H1 (cell line): ENCODE measurements at regions not wholly inside any gene's neighbourhood (a gene's known extent, or its start where the extent isn't known, plus 50 kb on each side); places are given as distances from the start of the nearest gene placed in this dataset.

Source experiments
- CTCF ChIA-PET: fragments of 300-600 bp; sonication (Branson Sonifier 250); formaldehyde crosslinking; loops from one replicate; lab custom pipeline; 2021; ENCODE audit not compliant: partially characterized antibody; lab: Charles Lee
- POLR2A ChIA-PET: fragments of 300-600 bp; sonication (Branson Sonifier 250); formaldehyde crosslinking; loops from one replicate; lab custom pipeline; 2021; ENCODE audit warnings: inconsistent platforms; ENCODE audit not compliant: partially characterized antibody; lab: Charles Lee
- DNase-seq, 2 experiments: peaks; one replicate each; pipeline versions ENCODE4 v3.0.0 to v3.0.0-alpha.2; 2010 to 2022; ENCODE audit warnings: low spot score in 2 of 2, low read depth in 1 of 2, mixed read lengths in 1 of 2
- FAIRE-seq: peaks from 2 replicates; lab custom pipeline; 2011; peaks lifted over from hg19 to GRCh38; lab: Jason Lieb, UNC
- H2AFZ ChIP-seq: 2 replicates; pipeline ENCODE4 v1.8.1; 2012; ENCODE audit warnings: low read length, inconsistent platforms
- H2AK5ac ChIP-seq: 2 replicates; pipeline ENCODE4 v1.6.1; 2013; ENCODE audit warnings: low read depth, low read length
- H2BK120ac ChIP-seq: replicated peaks from 2 replicates; pipeline ENCODE3; 2013; ENCODE audit warnings: low read depth, low read length, inconsistent platforms
- H2BK12ac ChIP-seq: 2 replicates; pipeline ENCODE4 v1.6.1; 2013; ENCODE audit warnings: low read depth, low read length
- H2BK15ac ChIP-seq: 2 replicates; pipeline ENCODE4 v1.6.1; 2013; ENCODE audit warnings: low read length
- H2BK20ac ChIP-seq: 2 replicates; pipeline ENCODE4 v1.6.1; 2013; ENCODE audit warnings: low read length
- H2BK5ac ChIP-seq: 2 replicates; pipeline ENCODE4 v1.6.1; 2013; ENCODE audit warnings: low read depth, low read length
- H3K14ac ChIP-seq: 2 replicates; pipeline ENCODE4 v1.6.1; 2013; ENCODE audit warnings: inconsistent platforms; ENCODE audit not compliant: insufficient read length
- H3K18ac ChIP-seq: 2 replicates; pipeline ENCODE4 v1.6.1; 2013; ENCODE audit warnings: low read length; ENCODE audit errors: extremely low read depth
- H3K23ac ChIP-seq: 2 replicates; pipeline ENCODE4 v1.6.1; 2013; ENCODE audit warnings: inconsistent platforms; ENCODE audit not compliant: insufficient read length
- H3K23me2 ChIP-seq: 2 replicates; pipeline ENCODE4 v1.6.1; 2013; ENCODE audit warnings: low read depth, low read length
- H3K27ac ChIP-seq: 2 replicates; pipeline ENCODE4 v1.6.1; 2011; ENCODE audit warnings: low read depth, low read length, inconsistent platforms
- H3K27me3 ChIP-seq, 4 experiments: replicated peaks in 1 of 4; 1 replicate in 1 of 4; 2 replicates in 3 of 4; pipeline versions ENCODE4 v1.6.1 to v1.8.1; 2011 to 2013; ENCODE audit warnings: low read length in 3 of 4, mild to moderate bottlenecking in 3 of 4, inconsistent platforms in 2 of 4, mixed read lengths in 2 of 4, moderate library complexity in 1 of 4; ENCODE audit not compliant: control insufficient read depth in 3 of 4, insufficient read depth in 3 of 4; ENCODE audit errors: extremely low read depth in 1 of 4
- H3K36me3 ChIP-seq, 4 experiments: 2 replicates each; pipeline versions ENCODE4 v1.6.1 to v1.8.1; 2011 to 2013; ENCODE audit warnings: mild to moderate bottlenecking in 4 of 4, low read length in 3 of 4, moderate library complexity in 2 of 4, control low read depth in 1 of 4, inconsistent platforms in 1 of 4; ENCODE audit not compliant: insufficient read depth in 4 of 4, control insufficient read depth in 2 of 4
- H3K4ac ChIP-seq: replicated peaks from 2 replicates; pipeline ENCODE3; 2013; ENCODE audit warnings: low read length, low read depth, mixed read lengths, inconsistent platforms; ENCODE audit not compliant: insufficient read length
- H3K4me1 ChIP-seq, 4 experiments: replicated peaks in 1 of 4; 1 replicate in 1 of 4; 2 replicates in 3 of 4; pipeline versions ENCODE4 v1.6.1 to v1.8.1; 2011 to 2013; ENCODE audit warnings: low read length in 3 of 4, inconsistent platforms in 2 of 4, mixed read lengths in 1 of 4; ENCODE audit not compliant: insufficient read depth in 4 of 4, control insufficient read depth in 3 of 4
- H3K4me2 ChIP-seq, 2 experiments: 2 replicates each; pipeline versions ENCODE4 v1.6.1 to v1.8.1; 2011 to 2013; ENCODE audit warnings: low read depth in 2 of 2, low read length in 2 of 2, control low read depth in 1 of 2, inconsistent platforms in 1 of 2, mild to moderate bottlenecking in 1 of 2; ENCODE audit not compliant: insufficient read depth in 1 of 2
- H3K4me3 ChIP-seq, 4 experiments: fragments of 200-600, 300-600 bp in 1 of 4; sonication (generic), shearing (Covaris generic), sonication (Bioruptor Twin) in 1 of 4; 2 replicates each; pipeline versions ENCODE4 v1.5.1 to v1.8.1; 2011 to 2016; ENCODE audit warnings: low read length in 4 of 4, low read depth in 3 of 4, control low read depth in 2 of 4, inconsistent platforms in 2 of 4, mild to moderate bottlenecking in 2 of 4, mixed read lengths in 1 of 4, moderate library complexity in 1 of 4; ENCODE audit not compliant: insufficient read depth in 2 of 4; ENCODE audit errors: extremely low read depth in 1 of 4
- H3K56ac ChIP-seq: replicated peaks from 2 replicates; pipeline ENCODE3; 2013; ENCODE audit warnings: low read depth, mild to moderate bottlenecking, mixed read lengths, low read length, inconsistent platforms; ENCODE audit not compliant: insufficient read length
- H3K79me1 ChIP-seq: 2 replicates; pipeline ENCODE4 v1.6.1; 2013; ENCODE audit warnings: low read depth, low read length, control low read depth
- H3K79me2 ChIP-seq, 2 experiments: 2 replicates each; pipeline versions ENCODE4 v1.6.1 to v1.8.1; 2012 to 2013; ENCODE audit warnings: low read length in 2 of 2, mild to moderate bottlenecking in 2 of 2, inconsistent platforms in 1 of 2; ENCODE audit not compliant: insufficient read depth in 2 of 2, control insufficient read depth in 1 of 2
- H3K9ac ChIP-seq, 4 experiments: replicated peaks in 1 of 4; 1 replicate in 1 of 4; 2 replicates in 3 of 4; pipeline versions ENCODE4 v1.6.1 to v1.8.1; 2011 to 2013; ENCODE audit warnings: low read depth in 3 of 4, low read length in 3 of 4, control low read depth in 2 of 4, mild to moderate bottlenecking in 2 of 4, moderate library complexity in 2 of 4, inconsistent platforms in 1 of 4; ENCODE audit errors: extremely low read depth in 1 of 4
- H3K9me3 ChIP-seq, 2 experiments: 2 replicates each; pipeline versions ENCODE4 v1.6.1 to v1.8.1; 2012 to 2013; ENCODE audit warnings: mild to moderate bottlenecking in 2 of 2, moderate library complexity in 2 of 2, control low read depth in 1 of 2, inconsistent platforms in 1 of 2, low read depth in 1 of 2, low read length in 1 of 2, mixed read lengths in 1 of 2; ENCODE audit not compliant: insufficient read depth in 2 of 2
- H4K20me1 ChIP-seq, 2 experiments: replicated peaks in 1 of 2; 2 replicates each; pipeline versions ENCODE3 to v1.8.1; 2011 to 2013; ENCODE audit warnings: inconsistent platforms in 2 of 2, low read length in 2 of 2, mild to moderate bottlenecking in 1 of 2; ENCODE audit not compliant: insufficient read depth in 2 of 2, control insufficient read depth in 1 of 2
- H4K5ac ChIP-seq: 2 replicates; pipeline ENCODE4 v1.6.1; 2013; ENCODE audit warnings: low read length, low read depth, mixed read lengths, inconsistent platforms; ENCODE audit not compliant: insufficient read length
- H4K8ac ChIP-seq: 2 replicates; pipeline ENCODE4 v1.8.0; 2013; ENCODE audit warnings: mild to moderate bottlenecking, moderate library complexity, low read length, inconsistent platforms; ENCODE audit not compliant: insufficient read depth; ENCODE audit errors: extremely low read depth
- H4K91ac ChIP-seq: replicated peaks from 2 replicates; pipeline ENCODE3; 2013; ENCODE audit warnings: low read length, mixed read lengths, inconsistent platforms; ENCODE audit not compliant: insufficient read length
- CEBPB ChIP-seq: IDR thresholded peaks from 2 replicates; pipeline ENCODE4 v1.6.1; 2012; ENCODE audit warnings: low read depth, low read length
- CTCF ChIP-seq, 3 experiments: IDR thresholded peaks; 1 replicate in 2 of 3; 2 replicates in 1 of 3; pipeline versions ENCODE4 v1.5.1 to v1.6.1; 2011; ENCODE audit warnings: low read length in 3 of 3, mild to moderate bottlenecking in 3 of 3, inconsistent platforms in 2 of 3, low read depth in 1 of 3, moderate library complexity in 1 of 3; ENCODE audit not compliant: insufficient read depth in 1 of 3; ENCODE audit errors: control extremely low read depth in 1 of 3
- GTF2F1 ChIP-seq: IDR thresholded peaks from 2 replicates; pipeline ENCODE4 v1.6.1; 2012; ENCODE audit warnings: low read depth, low read length, improper control_type of control experiment, borderline replicate concordance
- KDM1A ChIP-seq: fragments of 200-600, 300-600 bp; sonication (generic); IDR thresholded peaks from 2 replicates; pipeline ENCODE4 v1.7.1; 2016; ENCODE audit warnings: mild to moderate bottlenecking, low read length, borderline replicate concordance
- MAFK ChIP-seq: IDR thresholded peaks from 2 replicates; pipeline ENCODE4 v1.6.1; 2012; ENCODE audit warnings: low read depth, mild to moderate bottlenecking, improper control_type of control experiment, low read length
- POLR2A ChIP-seq, 2 experiments: IDR thresholded peaks; 1 replicate in 1 of 2; 2 replicates in 1 of 2; pipeline ENCODE4 v1.6.1; 2011; ENCODE audit warnings: low read depth in 2 of 2, low read length in 2 of 2, mild to moderate bottlenecking in 2 of 2; ENCODE audit errors: control extremely low read depth in 1 of 2
- POLR2AphosphoS5 ChIP-seq: IDR thresholded peaks from 2 replicates; pipeline ENCODE4 v1.6.1; 2011; ENCODE audit warnings: low read depth, low read length
- RAD21 ChIP-seq, 2 experiments: IDR thresholded peaks in 1 of 2; conservative IDR thresholded peaks in 1 of 2; 2 replicates each; pipeline ENCODE4 v1.6.1; 2011; ENCODE audit warnings: low read depth in 2 of 2, low read length in 2 of 2, improper control_type of control experiment in 1 of 2, inconsistent platforms in 1 of 2, mild to moderate bottlenecking in 1 of 2, moderate library complexity in 1 of 2
- RBBP5 ChIP-seq: IDR thresholded peaks from 2 replicates; pipeline ENCODE4 v1.7.1; 2012; ENCODE audit warnings: low read depth, mild to moderate bottlenecking, inconsistent platforms, low read length, moderate library complexity, borderline replicate concordance
- SIX5 ChIP-seq: IDR thresholded peaks from 2 replicates; pipeline ENCODE4 v1.6.1; 2011; ENCODE audit warnings: mild to moderate bottlenecking, low read depth, low read length
- SP4 ChIP-seq: IDR thresholded peaks from 2 replicates; pipeline ENCODE4 v1.6.1; 2012; ENCODE audit warnings: low read length, inconsistent platforms
- WGBS, 2 experiments: shearing (Covaris generic) in 1 of 2; methylation state at CpG; one replicate each; pipeline versions ENCODE4 v1.1.6 to v1.1.7; 2013 to 2015; ENCODE audit warnings: low lambda C conversion rate in 2 of 2, mixed read lengths in 2 of 2, inconsistent platforms in 1 of 2, low coverage in 1 of 2, missing lambda C conversion rate in 1 of 2; ENCODE audit not compliant: insufficient replicate concordance in 2 of 2, insufficient coverage in 1 of 2, insufficient read length in 1 of 2; ENCODE audit errors: extremely low coverage in 1 of 2, missing lambda C conversion rate in 1 of 2; 5-methylcytosine and 5-hydroxymethylcytosine counted together

DNA sequence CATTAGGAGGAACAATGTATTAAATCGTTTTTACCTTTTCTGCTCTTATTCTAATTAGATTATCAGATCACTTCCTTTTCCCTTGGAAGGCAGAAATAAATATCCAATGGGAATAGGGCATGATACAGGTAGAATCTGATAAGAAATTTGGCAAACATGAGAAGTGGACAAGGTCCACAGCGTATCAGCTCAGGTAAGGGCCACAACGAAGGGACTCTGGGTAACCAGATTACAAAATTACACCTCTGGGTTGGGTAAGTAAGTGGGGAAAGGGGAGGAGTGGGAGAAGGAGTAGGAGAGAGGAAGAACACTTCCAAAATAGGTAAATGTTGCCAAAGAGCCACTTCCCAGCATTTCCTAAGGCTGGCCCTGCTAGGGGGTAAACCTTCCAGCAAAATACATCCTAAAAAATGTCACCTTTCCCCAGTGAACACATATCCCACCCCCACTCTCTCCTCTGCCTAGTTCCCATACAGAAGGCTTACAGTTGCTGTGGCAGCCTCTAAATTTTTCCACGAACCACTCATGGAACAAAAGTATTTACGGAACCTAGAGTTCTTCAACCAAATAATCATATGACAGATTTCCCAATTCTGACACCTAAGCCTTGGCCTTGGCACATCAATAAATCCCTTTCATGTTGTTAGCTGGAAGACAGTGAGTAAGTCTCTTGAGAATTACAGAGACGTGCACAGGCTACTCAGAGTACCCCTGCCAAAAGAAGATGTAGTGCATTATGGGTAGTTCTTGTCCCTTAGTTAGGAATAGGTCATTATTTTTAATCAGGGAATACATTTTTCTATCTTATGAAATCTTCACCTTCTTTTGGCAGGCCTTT, 51.5 kb upstream of the DLX6 start:
- FAIRE-seq (no peak), DNase-seq (no peak)
- no peaks in the 10 kb centered on the region for H3K79me1 ChIP-seq
- no peak overlapping the region for H3K4me2 ChIP-seq
- no peak overlapping the region for H3K4ac ChIP-seq
- no peak overlapping the region for H2BK5ac ChIP-seq
- no peak overlapping the region for H3K14ac ChIP-seq
- H3K18ac ChIP-seq: no peak overlapping the region
- ChIA-PET POLR2A (no interaction called here), CTCF (no interaction called here)
- H2BK120ac ChIP-seq: no peak overlapping the region
- no peak overlapping the region for H2AK5ac ChIP-seq
- no peaks in the 10 kb centered on the region; the same call in 1 of the 2 replicates for H3K23me2 ChIP-seq
- 81% methylated on average over 6 of the region's 6 CpGs; no CpG with 5 or more reads in 1 of the 2 experiments for WGBS, 2 experiments
- no peaks in the 10 kb centered on the region for H3K79me2 ChIP-seq
- no peaks in the 10 kb centered on the region for H3K9me3 ChIP-seq
- H3K9ac ChIP-seq: no peak overlapping the region
- no peak overlapping the region for H2BK12ac ChIP-seq
- H2BK15ac ChIP-seq: no peak overlapping the region
- H3K27me3 ChIP-seq: no peaks in the 10 kb centered on the region
- H3K56ac ChIP-seq: no peak overlapping the region
- H4K20me1 ChIP-seq: no peaks in the 10 kb centered on the region
- no peak overlapping the region for H3K27ac ChIP-seq
- H4K8ac ChIP-seq: no peak overlapping the region
- H2BK20ac ChIP-seq: no peak overlapping the region
- H3K4me1 ChIP-seq: no peaks in the 10 kb centered on the region
- H4K5ac ChIP-seq: no peak overlapping the region
- no peak overlapping the region for H3K4me3 ChIP-seq
- no peak overlapping the region for H4K91ac ChIP-seq
- no peaks in the 10 kb centered on the region for H3K36me3 ChIP-seq
- no peak overlapping the region for H3K23ac ChIP-seq
- no peak overlapping the region for H2AFZ ChIP-seq
- TF ChIP-seq MAFK (no peak), CEBPB (no peak), SP4 (no peak), KDM1A (no peak), RAD21 (IDR thresholded peaks at IDR 0.05 in 1 of 2, conservative IDR thresholded peaks at IDR 0.05 in 1 of 2; ENCODE audit: low read depth in 2 of 2, low read length in 2 of 2) (no peak), RBBP5 (no peak), GTF2F1 (no peak), SIX5 (no peak), POLR2AphosphoS5 (no peak), CTCF (IDR thresholded peaks at IDR 0.05; ENCODE audit: control extremely low read depth in 1 of 3, insufficient read depth in 1 of 3, low read depth in 1 of 3, low read length in 3 of 3) (no peak), POLR2A (IDR thresholded peaks at IDR 0.05; ENCODE audit: control extremely low read depth in 1 of 2, low read depth in 2 of 2, low read length in 2 of 2) (no peak)
